Anterior cingulate cortex (tissue), 58 donors: ENCODE measurements at regions not wholly inside any gene's neighbourhood (a gene's known extent, or its start where the extent isn't known, plus 50 kb on each side); places are given as distances from the start of the nearest gene placed in this dataset.

ENCODE experiments used
- DNase-seq, 58 donors: peaks; one replicate each; lab custom pipeline; 2025; lab: John Stamatoyannopoulos, UW

DNA sequence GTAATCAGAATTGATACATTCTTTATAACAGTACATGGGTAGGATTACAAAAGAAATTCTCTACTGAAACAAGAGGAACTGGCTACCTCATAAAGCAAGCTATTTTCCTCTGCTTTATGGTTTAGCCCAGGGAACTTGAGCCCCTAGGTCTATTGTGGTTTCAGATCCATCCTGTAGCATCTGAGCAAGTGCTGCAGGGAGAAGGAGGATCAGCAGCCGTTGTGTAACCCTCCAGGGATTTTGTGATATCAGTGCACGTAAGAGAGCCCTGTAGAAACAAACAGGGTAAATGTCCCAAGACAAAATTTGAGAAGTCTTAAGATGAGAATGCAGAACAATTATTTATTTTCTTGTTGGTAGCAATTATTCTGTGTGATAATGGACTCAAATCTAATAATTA, 165.2 kb upstream of the DEFB112 start:
- DNase-seq: no peak

DNA sequence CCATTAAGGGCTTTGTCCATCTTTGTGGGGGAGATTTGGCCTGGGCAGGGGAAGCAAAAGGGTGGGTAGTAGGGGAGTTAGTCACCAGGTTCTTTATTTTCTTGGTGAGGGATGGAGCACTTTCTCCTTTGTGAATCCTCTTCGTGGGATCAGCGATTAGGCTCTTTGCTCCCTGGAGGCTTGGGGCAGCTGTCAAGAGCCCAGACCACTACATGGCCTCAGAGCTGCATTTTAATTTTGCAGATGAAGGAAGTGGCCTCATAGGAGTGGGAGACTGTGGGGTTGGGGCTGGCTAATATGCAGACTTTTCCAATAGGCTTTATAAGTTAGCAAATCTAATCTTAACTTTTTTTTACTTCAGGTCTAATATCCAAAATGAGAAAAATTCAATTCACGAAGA, 168.1 kb upstream of the DEFB112 start:
- no peak for DNase-seq

GRCh38 chr6:50236164-50236563, 186.4 kb upstream of the DEFB112 start:
- DNase-seq: no peak

DNA sequence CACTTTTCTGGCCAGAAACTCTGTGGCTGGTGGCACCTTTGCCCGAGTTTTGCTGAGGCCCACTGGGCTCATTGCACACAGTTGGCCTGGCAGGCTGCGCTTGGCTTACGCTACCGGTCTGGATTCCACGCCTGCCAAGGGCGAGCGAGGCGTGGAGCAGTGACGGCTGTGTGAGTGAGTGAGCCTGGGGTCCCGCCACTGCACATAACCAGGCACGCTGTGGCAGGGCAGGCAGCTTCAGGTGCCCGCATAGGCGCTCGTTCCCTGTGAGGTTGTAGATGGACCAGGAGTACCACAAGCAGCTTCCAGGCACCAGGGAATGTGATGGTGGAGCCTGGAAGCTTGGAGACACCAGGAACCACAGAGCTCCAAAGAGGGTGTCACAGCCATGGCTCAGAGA, 190.1 kb upstream of the DEFB112 start:
- DNase-seq: no peak

- DNase-seq: no peak
Measured at GRCh38 chr6:50240986-50241385, 191.3 kb upstream of the DEFB112 start.

- DNase-seq: no peak
Measured at GRCh38 chr6:50249493-50249892, 199.8 kb upstream of the DEFB112 start.

GRCh38 chr6:50257322-50257721, 207.6 kb upstream of the DEFB112 start:
- no peak for DNase-seq

DNA sequence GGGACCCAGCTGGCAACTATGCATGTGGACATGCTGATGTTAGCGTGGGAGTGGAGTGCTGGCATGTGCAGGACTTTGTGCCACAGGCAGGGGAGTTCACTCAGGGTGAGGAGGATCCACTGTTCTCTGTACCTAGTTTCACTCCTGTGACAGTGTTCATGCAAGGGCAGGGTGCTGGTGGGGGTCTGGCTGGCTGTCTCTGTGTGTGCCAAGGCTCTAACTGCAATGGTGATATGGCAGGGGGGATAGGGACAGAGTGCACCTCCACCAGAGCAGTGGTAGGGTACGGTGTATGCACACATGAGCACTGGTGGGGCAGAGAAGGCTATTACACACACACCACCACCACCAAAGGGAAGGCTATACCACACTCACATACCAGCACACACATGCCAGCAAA, 210.2 kb upstream of the DEFB112 start:
- DNase-seq: no peak

DNA sequence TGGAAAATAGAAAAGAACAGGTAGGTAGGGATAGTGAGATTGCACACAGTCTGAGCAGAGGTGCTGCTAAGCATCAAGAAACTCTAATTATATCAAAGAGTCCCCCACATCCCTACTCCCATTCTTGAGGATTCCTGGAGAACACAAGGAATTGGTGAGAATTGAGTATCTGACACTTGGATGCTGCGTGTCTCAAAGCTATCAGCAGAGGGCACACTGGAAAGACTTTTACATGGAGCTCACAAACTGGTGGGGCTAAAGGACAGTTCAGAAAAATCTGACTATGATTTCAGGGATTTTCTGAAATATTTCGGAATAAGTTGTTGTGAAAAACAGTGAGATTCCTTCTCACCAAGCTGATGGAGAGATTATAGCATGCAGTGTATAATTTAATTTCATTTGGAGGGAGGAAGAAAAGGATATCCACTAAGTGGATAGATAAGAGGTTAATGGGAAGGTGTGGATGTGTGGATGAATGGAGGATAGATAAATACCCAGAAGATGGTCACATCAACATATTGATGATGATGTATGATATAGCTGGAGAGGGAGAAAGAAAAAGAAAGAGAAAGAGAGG, 215.4 kb upstream of the DEFB112 start:
- DNase-seq: peak in 3 of 58 donors; percentile 0 to 12 (median 0)

GRCh38 chr6:50270415-50270814, 220.7 kb upstream of the DEFB112 start:
- DNase-seq: no peak

- DNase-seq: no peak
Measured at GRCh38 chr6:50271266-50271665, 221.5 kb upstream of the DEFB112 start.

DNA sequence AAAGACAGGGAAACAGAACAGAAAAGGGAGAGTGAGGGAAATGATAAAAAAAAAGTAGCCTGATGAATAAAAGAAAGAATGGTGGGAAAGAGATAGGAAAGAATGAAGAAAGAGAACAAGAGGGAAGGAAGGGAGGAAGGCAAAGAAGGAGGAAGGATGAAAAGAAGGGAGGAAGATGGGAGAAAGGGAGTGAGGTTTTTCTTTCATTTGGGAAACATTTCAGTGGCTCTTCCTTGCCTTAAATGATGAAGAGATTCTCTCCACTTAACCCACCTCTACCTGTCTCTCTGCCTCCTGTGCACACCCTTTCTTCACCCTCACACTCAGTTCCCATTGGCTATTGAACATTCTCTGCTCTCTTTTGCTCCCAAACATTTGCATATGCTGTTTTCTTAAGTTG, 222.1 kb upstream of the DEFB112 start:
- no peak for DNase-seq

GRCh38 chr6:50272611-50273010, 222.9 kb upstream of the DEFB112 start:
- no peak for DNase-seq

- DNase-seq: no peak
Measured at GRCh38 chr6:50276771-50277261, 227.1 kb upstream of the DEFB112 start.

DNA sequence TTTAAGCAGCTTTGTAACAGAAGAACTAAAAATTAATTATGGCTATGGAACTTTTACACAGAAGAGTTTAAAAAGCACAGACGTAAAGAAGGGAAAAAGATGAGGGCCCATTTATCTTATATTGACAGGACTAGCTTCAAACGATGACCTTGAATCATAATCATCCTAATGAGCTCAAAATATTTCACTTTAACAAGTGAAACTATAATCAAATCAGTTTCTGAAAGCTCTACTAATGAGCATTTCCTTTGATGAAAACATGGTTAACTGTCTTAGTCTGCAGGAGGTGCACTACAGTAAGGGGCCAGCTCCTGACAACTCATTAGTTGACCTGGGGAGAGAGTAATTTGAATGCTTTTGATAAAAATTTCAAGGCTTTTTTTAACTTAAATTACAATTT, 228.0 kb upstream of the DEFB112 start:
- DNase-seq: no peak

- DNase-seq: no peak
Measured at GRCh38 chr6:50278663-50279062, 228.9 kb upstream of the DEFB112 start.

- DNase-seq: no peak
Measured at GRCh38 chr6:50285735-50286134, 236.0 kb upstream of the DEFB112 start.

DNA sequence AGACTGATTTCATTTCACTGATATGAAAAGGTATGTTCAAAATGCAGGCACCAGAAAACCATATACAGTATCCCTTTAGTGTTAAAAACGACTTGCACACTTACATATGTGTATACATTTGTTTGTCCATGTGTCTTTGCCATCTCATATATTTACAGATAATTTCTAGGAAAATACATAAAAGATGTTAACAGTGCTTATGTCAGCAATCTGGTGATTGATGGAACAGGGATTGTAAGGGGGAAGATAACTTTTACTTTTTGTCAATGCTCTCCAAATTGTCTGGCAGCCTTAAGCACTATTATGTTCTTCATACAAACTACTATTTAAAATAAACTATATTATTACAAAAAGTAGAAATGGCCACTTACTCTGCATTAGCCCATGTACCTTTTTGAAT, 238.5 kb upstream of the DEFB112 start:
- DNase-seq: no peak

DNA sequence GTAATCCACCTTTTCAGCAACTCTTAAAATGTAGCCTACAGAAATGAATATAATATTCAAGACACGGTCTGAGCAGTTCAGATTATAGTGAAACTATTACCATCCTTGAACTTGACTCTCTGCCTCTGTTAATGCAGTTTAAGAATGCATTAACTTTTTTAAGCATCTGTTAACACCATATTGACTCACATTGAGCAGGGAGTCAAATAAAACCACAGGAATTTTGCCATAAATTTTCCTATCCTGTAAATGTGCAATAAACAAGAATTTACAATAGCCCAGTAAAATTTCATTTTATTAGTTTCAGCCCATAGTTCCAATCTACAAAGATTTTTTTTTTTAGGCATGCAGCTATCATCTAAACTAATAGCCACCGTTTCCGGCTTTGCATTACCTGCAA, 239.2 kb upstream of the DEFB112 start:
- no peak for DNase-seq

- DNase-seq: no peak
Measured at GRCh38 chr6:50289366-50289765, 239.6 kb upstream of the DEFB112 start.

- DNase-seq: no peak
Measured at GRCh38 chr6:50301307-50301706, 251.6 kb upstream of the DEFB112 start.

DNA sequence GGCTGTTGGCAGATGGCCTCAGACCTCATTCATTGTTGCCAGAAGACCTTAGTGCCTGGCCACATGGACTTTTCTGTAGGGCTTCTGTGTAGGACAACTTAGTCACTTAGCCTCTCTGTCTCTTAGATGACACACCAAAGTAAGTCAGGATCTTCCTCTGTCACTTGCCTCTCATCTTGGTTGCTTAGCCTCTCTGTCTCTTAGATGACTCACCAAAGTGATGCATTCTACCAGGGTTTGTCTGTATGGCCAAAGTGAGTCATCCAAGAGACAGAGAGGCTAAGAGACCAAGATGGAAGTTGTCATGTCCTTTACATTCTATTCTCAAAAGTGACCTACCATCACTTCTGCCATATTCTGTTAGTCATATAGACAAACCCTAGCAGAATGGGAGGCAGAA, 255.9 kb upstream of the DEFB112 start:
- DNase-seq: no peak

GRCh38 chr6:50318536-50318935, 268.8 kb upstream of the DEFB112 start:
- no peak for DNase-seq
